GM23338 (cell line): ENCODE measurements at regions not wholly inside any gene's neighbourhood (a gene's known extent, or its start where the extent isn't known, plus 50 kb on each side); places are given as distances from the start of the nearest gene placed in this dataset.

ENCODE experiments used
- ATAC-seq: fragments of 200-7000 bp; cut with Tn5 transposase; 3 replicates; pipeline ENCODE4 v1.9.1; 2020
- DNase-seq: peaks from one replicate; pipeline ENCODE4 v3.0.0-alpha.2; 2015; ENCODE audit warnings: low spot score
- H2AFZ ChIP-seq: fragments of 200-600 bp; sonication (generic); 2 replicates; pipeline ENCODE4 v1.8.0; 2016; ENCODE audit warnings: antibody characterized with exemption, mild to moderate bottlenecking, moderate library complexity
- H3F3A ChIP-seq: fragments of 200-600 bp; sonication (generic); replicated peaks from 2 replicates; pipeline ENCODE4 v1.8.0; 2017; ENCODE audit warnings: antibody characterized with exemption, mixed run types, low read depth
- H3K27ac ChIP-seq: fragments of 200-600 bp; sonication (generic); 2 replicates; pipeline ENCODE4 v1.6.1; 2016; ENCODE audit warnings: low read depth
- H3K27me3 ChIP-seq: fragments of 200-600 bp; sonication (generic); 2 replicates; pipeline ENCODE4 v1.8.0; 2016; ENCODE audit warnings: mild to moderate bottlenecking, mixed run types, moderate library complexity; ENCODE audit not compliant: insufficient read depth
- H3K36me3 ChIP-seq: fragments of 200-600 bp; sonication (generic); 2 replicates; pipeline ENCODE4 v1.8.0; 2016; ENCODE audit warnings: mild to moderate bottlenecking; ENCODE audit not compliant: insufficient read depth
- H3K4me1 ChIP-seq: fragments of 200-600 bp; sonication (generic); 2 replicates; pipeline ENCODE4 v1.8.0; 2016; ENCODE audit warnings: mild to moderate bottlenecking, moderate library complexity; ENCODE audit not compliant: insufficient read depth
- H3K4me2 ChIP-seq: fragments of 200-600 bp; sonication (generic); 2 replicates; pipeline ENCODE4 v1.7.1; 2017; ENCODE audit warnings: mixed run types
- H3K4me3 ChIP-seq: fragments of 200-600 bp; sonication (generic); 2 replicates; pipeline ENCODE4 v1.6.1; 2016; ENCODE audit warnings: mixed run types
- H3K79me2 ChIP-seq: fragments of 200-600 bp; sonication (generic); replicated peaks from 2 replicates; pipeline ENCODE4 v1.8.0; 2017; ENCODE audit warnings: mild to moderate bottlenecking; ENCODE audit not compliant: insufficient read depth
- H3K9me2 ChIP-seq: fragments of 200-600 bp; sonication (generic); 2 replicates; pipeline ENCODE4 v1.8.0; 2017; ENCODE audit not compliant: insufficient read depth
- H4K20me1 ChIP-seq: fragments of 200-600 bp; sonication (generic); replicated peaks from 2 replicates; pipeline ENCODE4 v1.8.0; 2017; ENCODE audit warnings: mild to moderate bottlenecking; ENCODE audit not compliant: insufficient read depth
- H3K27ac Mint-ChIP-seq: 2 replicates; pipeline ENCODE4 v1.8.0; 2020; ENCODE audit warnings: inconsistent platforms, mild to moderate bottlenecking, moderate library complexity, mixed read lengths
- H3K27me3 Mint-ChIP-seq: 3 replicates; pipeline ENCODE4 v1.8.0; 2022; ENCODE audit warnings: low read depth, mild to moderate bottlenecking, moderate library complexity, mixed read lengths, inconsistent platforms; ENCODE audit not compliant: insufficient read depth, poor library complexity
- H3K36me3 Mint-ChIP-seq: 3 replicates; pipeline ENCODE4 v1.8.0; 2021; ENCODE audit warnings: low read depth, mild to moderate bottlenecking, inconsistent platforms, moderate library complexity, mixed read lengths
- H3K4me1 Mint-ChIP-seq: 3 replicates; pipeline ENCODE4 v1.8.0; 2020; ENCODE audit warnings: mild to moderate bottlenecking, inconsistent platforms, mixed read lengths
- H3K4me3 Mint-ChIP-seq: 3 replicates; pipeline ENCODE4 v1.8.0; 2021; ENCODE audit warnings: moderate library complexity, mild to moderate bottlenecking, inconsistent platforms, mixed read lengths
- H3K9me3 Mint-ChIP-seq: 3 replicates; pipeline ENCODE4 v1.8.0; 2020; ENCODE audit warnings: moderate library complexity, mild to moderate bottlenecking, inconsistent platforms, mixed read lengths
- CREB1 ChIP-seq: fragments of 250-450 bp; sonication (Bioruptor Pico); IDR thresholded peaks from 2 replicates; pipeline ENCODE4 v1.5.0; 2020; ENCODE audit warnings: low read depth, mild to moderate bottlenecking, moderate library complexity
- EZH2 ChIP-seq: fragments of 200-600 bp; sonication (generic); IDR thresholded peaks from one replicate; pipeline ENCODE4 v1.8.0; 2017; ENCODE audit warnings: antibody characterized with exemption, mild to moderate bottlenecking, low read depth; ENCODE audit not compliant: unreplicated experiment
- EZH2phosphoT487 ChIP-seq: fragments of 200-600 bp; sonication (generic); IDR thresholded peaks from one replicate; pipeline ENCODE4 v1.8.1; 2018; ENCODE audit warnings: antibody characterized with exemption; ENCODE audit not compliant: unreplicated experiment
- JUNB ChIP-seq: IDR thresholded peaks from one replicate; pipeline ENCODE4 v1.6.1; 2016; ENCODE audit warnings: antibody characterized with exemption; ENCODE audit not compliant: unreplicated experiment
- NANOG ChIP-seq: IDR thresholded peaks from 2 replicates; pipeline ENCODE4 v1.6.1; 2016; ENCODE audit warnings: antibody characterized with exemption, borderline replicate concordance
- POLR2AphosphoS5 ChIP-seq: IDR thresholded peaks from 2 replicates; pipeline ENCODE4 v1.6.1; 2016; ENCODE audit warnings: antibody characterized with exemption, low read depth
- REST ChIP-seq: IDR thresholded peaks from one replicate; pipeline ENCODE4 v1.6.1; 2018; ENCODE audit warnings: antibody characterized with exemption; ENCODE audit not compliant: unreplicated experiment
- STAT1 ChIP-seq: IDR thresholded peaks from one replicate; pipeline ENCODE4 v1.6.1; 2016; ENCODE audit warnings: antibody characterized with exemption; ENCODE audit not compliant: unreplicated experiment
- ZNF114 ChIP-seq: fragments of 250-450 bp; sonication (Bioruptor Pico); IDR thresholded peaks from 2 replicates; pipeline ENCODE4 v1.5.0; 2020; ENCODE audit warnings: mild to moderate bottlenecking, moderate library complexity
- ZNF331 ChIP-seq: fragments of 250-450 bp; sonication (Bioruptor Pico); IDR thresholded peaks from 2 replicates; pipeline ENCODE4 v1.5.0; 2020; ENCODE audit warnings: low read depth, mild to moderate bottlenecking, moderate library complexity
- TF ChIP-seq, protein P1 (sequence below), 2 experiments: fragments of 200-600 bp in 1 of 2; sonication (generic) in 1 of 2; conservative IDR thresholded peaks; 2 replicates each; pipeline versions ENCODE4 v1.5.1 to v1.6.1; 2016 to 2017; ENCODE audit warnings: antibody characterized with exemption in 2 of 2, low read depth in 2 of 2, mild to moderate bottlenecking in 2 of 2, moderate library complexity in 1 of 2
- TF ChIP-seq, protein P2 (sequence below): fragments of 250-450 bp; sonication (Bioruptor Pico); IDR thresholded peaks from 2 replicates; pipeline ENCODE4 v1.5.0; 2020; ENCODE audit warnings: mild to moderate bottlenecking, moderate library complexity
- TF ChIP-seq, protein P3 (sequence below): IDR thresholded peaks from 2 replicates; pipeline ENCODE4 v1.6.1; 2016; ENCODE audit warnings: antibody characterized with exemption

GRCh38 chr2:215625207-215625606 lies 189.3 kb upstream of the FN1 start:
- Histone ChIP-seq H3K4me1 (peaks cover 43% of the 10 kb centered on the region), H2AFZ (no peak overlapping the region), H3K9me2 (no peaks in the 10 kb centered on the region), H3K79me2 (no peaks in the 10 kb centered on the region), H3K4me3 (no peak overlapping the region), H3F3A (no peaks in the 10 kb centered on the region), H3K4me2 (peak overlapping the region; percentile 63; the same call in 1 of the 2 replicates), H3K36me3 (no peaks in the 10 kb centered on the region), H4K20me1 (no peaks in the 10 kb centered on the region), H3K27me3 (no peaks in the 10 kb centered on the region), H3K27ac (peak overlapping the region; percentile 16; the same call in 1 of the 2 replicates)
- DNase-seq = no peak
- Mint-ChIP-seq H3K9me3 (no peaks in the 10 kb centered on the region), H3K4me3 (no peak overlapping the region), H3K36me3 (no peaks in the 10 kb centered on the region), H3K27me3 (peaks cover 2% of the 10 kb centered on the region), H3K27ac (peak overlapping the region; percentile 45), H3K4me1 (peaks cover 39% of the 10 kb centered on the region)
- TF ChIP-seq ZNF331 (CRISPR knock-in tag) (no peak), STAT1 (no peak), REST (no peak), EZH2phosphoT487 (no peak), POLR2AphosphoS5 (no peak), JUNB (no peak), CREB1 (CRISPR knock-in tag) (no peak), NANOG (no peak), ZNF114 (CRISPR knock-in tag) (no peak), EZH2 (no peak)
- TF ChIP-seq, protein P1, sequence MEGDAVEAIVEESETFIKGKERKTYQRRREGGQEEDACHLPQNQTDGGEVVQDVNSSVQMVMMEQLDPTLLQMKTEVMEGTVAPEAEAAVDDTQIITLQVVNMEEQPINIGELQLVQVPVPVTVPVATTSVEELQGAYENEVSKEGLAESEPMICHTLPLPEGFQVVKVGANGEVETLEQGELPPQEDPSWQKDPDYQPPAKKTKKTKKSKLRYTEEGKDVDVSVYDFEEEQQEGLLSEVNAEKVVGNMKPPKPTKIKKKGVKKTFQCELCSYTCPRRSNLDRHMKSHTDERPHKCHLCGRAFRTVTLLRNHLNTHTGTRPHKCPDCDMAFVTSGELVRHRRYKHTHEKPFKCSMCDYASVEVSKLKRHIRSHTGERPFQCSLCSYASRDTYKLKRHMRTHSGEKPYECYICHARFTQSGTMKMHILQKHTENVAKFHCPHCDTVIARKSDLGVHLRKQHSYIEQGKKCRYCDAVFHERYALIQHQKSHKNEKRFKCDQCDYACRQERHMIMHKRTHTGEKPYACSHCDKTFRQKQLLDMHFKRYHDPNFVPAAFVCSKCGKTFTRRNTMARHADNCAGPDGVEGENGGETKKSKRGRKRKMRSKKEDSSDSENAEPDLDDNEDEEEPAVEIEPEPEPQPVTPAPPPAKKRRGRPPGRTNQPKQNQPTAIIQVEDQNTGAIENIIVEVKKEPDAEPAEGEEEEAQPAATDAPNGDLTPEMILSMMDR (conservative IDR thresholded peaks at IDR 0.05; ENCODE audit: low read depth in 2 of 2) = no peak
- TF ChIP-seq, protein P2, sequence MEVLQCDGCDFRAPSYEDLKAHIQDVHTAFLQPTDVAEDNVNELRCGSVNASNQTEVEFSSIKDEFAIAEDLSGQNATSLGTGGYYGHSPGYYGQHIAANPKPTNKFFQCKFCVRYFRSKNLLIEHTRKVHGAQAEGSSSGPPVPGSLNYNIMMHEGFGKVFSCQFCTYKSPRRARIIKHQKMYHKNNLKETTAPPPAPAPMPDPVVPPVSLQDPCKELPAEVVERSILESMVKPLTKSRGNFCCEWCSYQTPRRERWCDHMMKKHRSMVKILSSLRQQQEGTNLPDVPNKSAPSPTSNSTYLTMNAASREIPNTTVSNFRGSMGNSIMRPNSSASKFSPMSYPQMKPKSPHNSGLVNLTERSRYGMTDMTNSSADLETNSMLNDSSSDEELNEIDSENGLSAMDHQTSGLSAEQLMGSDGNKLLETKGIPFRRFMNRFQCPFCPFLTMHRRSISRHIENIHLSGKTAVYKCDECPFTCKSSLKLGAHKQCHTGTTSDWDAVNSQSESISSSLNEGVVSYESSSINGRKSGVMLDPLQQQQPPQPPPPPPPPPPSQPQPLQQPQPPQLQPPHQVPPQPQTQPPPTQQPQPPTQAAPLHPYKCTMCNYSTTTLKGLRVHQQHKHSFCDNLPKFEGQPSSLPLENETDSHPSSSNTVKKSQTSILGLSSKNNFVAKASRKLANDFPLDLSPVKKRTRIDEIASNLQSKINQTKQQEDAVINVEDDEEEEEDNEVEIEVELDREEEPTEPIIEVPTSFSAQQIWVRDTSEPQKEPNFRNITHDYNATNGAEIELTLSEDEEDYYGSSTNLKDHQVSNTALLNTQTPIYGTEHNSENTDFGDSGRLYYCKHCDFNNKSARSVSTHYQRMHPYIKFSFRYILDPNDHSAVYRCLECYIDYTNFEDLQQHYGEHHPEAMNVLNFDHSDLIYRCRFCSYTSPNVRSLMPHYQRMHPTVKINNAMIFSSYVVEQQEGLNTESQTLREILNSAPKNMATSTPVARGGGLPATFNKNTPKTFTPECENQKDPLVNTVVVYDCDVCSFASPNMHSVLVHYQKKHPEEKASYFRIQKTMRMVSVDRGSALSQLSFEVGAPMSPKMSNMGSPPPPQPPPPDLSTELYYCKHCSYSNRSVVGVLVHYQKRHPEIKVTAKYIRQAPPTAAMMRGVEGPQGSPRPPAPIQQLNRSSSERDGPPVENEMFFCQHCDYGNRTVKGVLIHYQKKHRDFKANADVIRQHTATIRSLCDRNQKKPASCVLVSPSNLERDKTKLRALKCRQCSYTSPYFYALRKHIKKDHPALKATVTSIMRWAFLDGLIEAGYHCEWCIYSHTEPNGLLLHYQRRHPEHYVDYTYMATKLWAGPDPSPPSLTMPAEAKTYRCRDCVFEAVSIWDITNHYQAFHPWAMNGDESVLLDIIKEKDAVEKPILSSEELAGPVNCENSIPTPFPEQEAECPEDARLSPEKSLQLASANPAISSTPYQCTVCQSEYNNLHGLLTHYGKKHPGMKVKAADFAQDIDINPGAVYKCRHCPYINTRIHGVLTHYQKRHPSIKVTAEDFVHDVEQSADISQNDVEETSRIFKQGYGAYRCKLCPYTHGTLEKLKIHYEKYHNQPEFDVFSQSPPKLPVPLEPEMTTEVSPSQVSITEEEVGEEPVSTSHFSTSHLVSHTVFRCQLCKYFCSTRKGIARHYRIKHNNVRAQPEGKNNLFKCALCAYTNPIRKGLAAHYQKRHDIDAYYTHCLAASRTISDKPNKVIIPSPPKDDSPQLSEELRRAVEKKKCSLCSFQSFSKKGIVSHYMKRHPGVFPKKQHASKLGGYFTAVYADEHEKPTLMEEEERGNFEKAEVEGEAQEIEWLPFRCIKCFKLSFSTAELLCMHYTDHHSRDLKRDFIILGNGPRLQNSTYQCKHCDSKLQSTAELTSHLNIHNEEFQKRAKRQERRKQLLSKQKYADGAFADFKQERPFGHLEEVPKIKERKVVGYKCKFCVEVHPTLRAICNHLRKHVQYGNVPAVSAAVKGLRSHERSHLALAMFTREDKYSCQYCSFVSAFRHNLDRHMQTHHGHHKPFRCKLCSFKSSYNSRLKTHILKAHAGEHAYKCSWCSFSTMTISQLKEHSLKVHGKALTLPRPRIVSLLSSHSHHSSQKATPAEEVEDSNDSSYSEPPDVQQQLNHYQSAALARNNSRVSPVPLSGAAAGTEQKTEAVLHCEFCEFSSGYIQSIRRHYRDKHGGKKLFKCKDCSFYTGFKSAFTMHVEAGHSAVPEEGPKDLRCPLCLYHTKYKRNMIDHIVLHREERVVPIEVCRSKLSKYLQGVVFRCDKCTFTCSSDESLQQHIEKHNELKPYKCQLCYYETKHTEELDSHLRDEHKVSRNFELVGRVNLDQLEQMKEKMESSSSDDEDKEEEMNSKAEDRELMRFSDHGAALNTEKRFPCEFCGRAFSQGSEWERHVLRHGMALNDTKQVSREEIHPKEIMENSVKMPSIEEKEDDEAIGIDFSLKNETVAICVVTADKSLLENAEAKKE (CRISPR knock-in tag) = no peak
- TF ChIP-seq, protein P3, sequence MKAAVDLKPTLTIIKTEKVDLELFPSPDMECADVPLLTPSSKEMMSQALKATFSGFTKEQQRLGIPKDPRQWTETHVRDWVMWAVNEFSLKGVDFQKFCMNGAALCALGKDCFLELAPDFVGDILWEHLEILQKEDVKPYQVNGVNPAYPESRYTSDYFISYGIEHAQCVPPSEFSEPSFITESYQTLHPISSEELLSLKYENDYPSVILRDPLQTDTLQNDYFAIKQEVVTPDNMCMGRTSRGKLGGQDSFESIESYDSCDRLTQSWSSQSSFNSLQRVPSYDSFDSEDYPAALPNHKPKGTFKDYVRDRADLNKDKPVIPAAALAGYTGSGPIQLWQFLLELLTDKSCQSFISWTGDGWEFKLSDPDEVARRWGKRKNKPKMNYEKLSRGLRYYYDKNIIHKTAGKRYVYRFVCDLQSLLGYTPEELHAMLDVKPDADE = no peak
- no peak for ATAC-seq
